Endometrium (tissue), 2 donors: ENCODE measurements at regions not wholly inside any gene's neighbourhood (a gene's known extent, or its start where the extent isn't known, plus 50 kb on each side); places are given as distances from the start of the nearest gene placed in this dataset.
A peak's percentile ranks its signal among the peaks of the same experiment; 100 is the strongest.

Experiments
- FAIRE-seq: peaks from 2 replicates; lab custom pipeline; 2012; peaks lifted over from hg19 to GRCh38; lab: Jason Lieb, UNC
- donor health status: control.
- donor health status: control.

- FAIRE-seq: no peak
These were observed 331.1 kb downstream of the FSIP2 start for GRCh38 chr2:186069676-186070075.

GRCh38 chr2:186085226-186085625, 346.6 kb downstream of the FSIP2 start:
- no peak for FAIRE-seq

GRCh38 chr2:186093174-186093573, 354.6 kb downstream of the FSIP2 start:
- FAIRE-seq: no peak

GRCh38 chr2:186098821-186099220, 360.2 kb downstream of the FSIP2 start:
- no peak for FAIRE-seq

GRCh38 chr2:186099826-186100225, 361.2 kb downstream of the FSIP2 start:
- no peak for FAIRE-seq

GRCh38 chr2:186100636-186101035, 362.0 kb downstream of the FSIP2 start:
- no peak for FAIRE-seq

GRCh38 chr2:186101616-186102015, 363.0 kb downstream of the FSIP2 start:
- FAIRE-seq: no peak

GRCh38 chr2:186103276-186103675, 364.7 kb downstream of the FSIP2 start:
- FAIRE-seq: no peak

- peak; percentile 74 for FAIRE-seq
These were observed 366.6 kb downstream of the FSIP2 start for GRCh38 chr2:186105016-186105724.

- FAIRE-seq: no peak
These were observed 369.9 kb downstream of the FSIP2 start for GRCh38 chr2:186108470-186108869.

- FAIRE-seq: no peak
These were observed 372.8 kb upstream of the ZC3H15 start for GRCh38 chr2:186113284-186113683.

- FAIRE-seq: no peak
These were observed 360.9 kb upstream of the ZC3H15 start for GRCh38 chr2:186125156-186125555.

- FAIRE-seq: no peak
These were observed 360.4 kb upstream of the ZC3H15 start for GRCh38 chr2:186125625-186126024.

GRCh38 chr2:186126181-186126580, 359.9 kb upstream of the ZC3H15 start:
- no peak for FAIRE-seq

- no peak for FAIRE-seq
These were observed 356.1 kb upstream of the ZC3H15 start for GRCh38 chr2:186129767-186130581.

GRCh38 chr2:186130748-186131641, 355.1 kb upstream of the ZC3H15 start:
- FAIRE-seq: no peak

GRCh38 chr2:186135686-186136085, 350.4 kb upstream of the ZC3H15 start:
- peak; percentile 63 for FAIRE-seq

- FAIRE-seq: no peak
These were observed 349.2 kb upstream of the ZC3H15 start for GRCh38 chr2:186136860-186137259.

- FAIRE-seq: peak; percentile 99
These were observed 347.2 kb upstream of the ZC3H15 start for GRCh38 chr2:186138845-186139244.

GRCh38 chr2:186159101-186159500, 327.0 kb upstream of the ZC3H15 start:
- no peak for FAIRE-seq

GRCh38 chr2:186164325-186164724, 321.7 kb upstream of the ZC3H15 start:
- FAIRE-seq: no peak

- no peak for FAIRE-seq
These were observed 315.4 kb upstream of the ZC3H15 start for GRCh38 chr2:186170693-186171092.

- FAIRE-seq: no peak
These were observed 304.4 kb upstream of the ZC3H15 start for GRCh38 chr2:186181625-186182024.
